MCF 10A (cell line): ENCODE measurements at regions not wholly inside any gene's neighbourhood (a gene's known extent, or its start where the extent isn't known, plus 50 kb on each side); places are given as distances from the start of the nearest gene placed in this dataset.

ENCODE experiments used
- BruUV-seq: library from RNA; stranded (reverse); fragments of 400-500 nt; replicated peaks from 2 replicates; lab custom pipeline; 2021; lab: Mats Ljungman, UMichigan
- CTCF ChIA-PET: fragments of 300-600 bp; sonication (Branson Sonifier 250); formaldehyde crosslinking; extraction: SDS; loops from one replicate; lab custom pipeline; 2021; ENCODE audit warnings: antibody characterized with exemption, inconsistent platforms; lab: Yijun Ruan, JAX
- POLR2A ChIA-PET: fragments of 300-600, 350-650 bp; sonication (Branson Sonifier 250); formaldehyde crosslinking; extraction: SDS; loops from one replicate; lab custom pipeline; 2020; ENCODE audit warnings: antibody characterized with exemption, inconsistent platforms; lab: Yijun Ruan, JAX
- DNase-seq: peaks from one replicate; pipeline ENCODE4 v3.0.0-alpha.2; 2018; ENCODE audit not compliant: unreplicated experiment
- H3K27ac Mint-ChIP-seq: one replicate; pipeline ENCODE4 v1.8.0; 2022; ENCODE audit warnings: mild to moderate bottlenecking, low read depth, mixed read lengths; ENCODE audit not compliant: unreplicated experiment
- H3K27me3 Mint-ChIP-seq: one replicate; pipeline ENCODE4 v1.8.0; 2022; ENCODE audit warnings: mixed read lengths; ENCODE audit not compliant: insufficient read depth, unreplicated experiment
- H3K36me3 Mint-ChIP-seq: one replicate; pipeline ENCODE4 v1.8.0; 2022; ENCODE audit warnings: mild to moderate bottlenecking, moderate library complexity, mixed read lengths; ENCODE audit not compliant: insufficient read depth, unreplicated experiment
- H3K4me1 Mint-ChIP-seq: one replicate; pipeline ENCODE4 v1.8.0; 2022; ENCODE audit warnings: mixed read lengths; ENCODE audit not compliant: insufficient read depth, unreplicated experiment
- H3K4me3 Mint-ChIP-seq: one replicate; pipeline ENCODE4 v1.8.0; 2022; ENCODE audit warnings: mild to moderate bottlenecking, moderate library complexity, mixed read lengths; ENCODE audit not compliant: unreplicated experiment
- H3K9me3 Mint-ChIP-seq: one replicate; pipeline ENCODE4 v1.8.0; 2022; ENCODE audit warnings: mixed read lengths; ENCODE audit not compliant: unreplicated experiment
- CTCF ChIP-seq: fragments of 200-600 bp; IDR thresholded peaks from one replicate; pipeline ENCODE4 v1.8.0; 2022; ENCODE audit warnings: antibody characterized with exemption, mild to moderate bottlenecking; ENCODE audit not compliant: unreplicated experiment
- intact Hi-C: fragments of 100-400 bp; cut with micrococcal nuclease; formaldehyde crosslinking; loops from 2 replicates; pipeline ENCODE4 v1.14.1; 2022

DNA sequence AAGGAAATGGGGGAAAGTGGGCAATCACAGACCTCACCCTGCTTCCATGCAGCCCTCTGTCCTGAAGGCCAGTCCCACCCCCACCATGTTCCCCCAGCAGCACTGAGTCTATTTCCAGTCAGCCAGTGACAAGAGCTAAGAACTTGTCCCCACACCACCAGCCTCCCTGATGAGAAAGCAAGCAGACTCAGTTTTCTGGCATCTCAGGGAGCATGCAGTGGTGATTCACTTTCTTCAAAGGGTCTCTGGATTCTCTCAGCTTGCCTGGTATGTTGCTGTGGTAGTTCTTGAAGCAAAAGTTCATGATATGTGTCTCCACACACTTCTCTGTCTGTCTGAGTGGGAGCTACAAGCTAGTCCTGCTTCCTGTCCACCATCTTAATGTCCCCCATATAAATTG, 799.9 kb upstream of the TYRP1 start:
- Mint-ChIP-seq H3K4me3 (no peak overlapping the region), H3K4me1 (no peaks in the 10 kb centered on the region), H3K27me3 (peaks cover 44% of the 10 kb centered on the region), H3K9me3 (peaks cover 7% of the 10 kb centered on the region), H3K27ac (no peak overlapping the region), H3K36me3 (no peaks in the 10 kb centered on the region)
- ChIA-PET POLR2A (interaction anchor here (0.6 kb wide), 2 partner anchors 50 to 161 kb away, joined by 3 to 4 read pairs; no protein-coding TSS in a partner anchor), CTCF (interaction anchor here (1.4 kb wide), 1 partner anchor 59 kb away, joined by 3 read pairs; no protein-coding TSS in a partner anchor)
- BruUV-seq = no TSS peak
- TF ChIP-seq CTCF = no peak
- DNase-seq = no peak
- intact Hi-C loops = no loop called here

DNA sequence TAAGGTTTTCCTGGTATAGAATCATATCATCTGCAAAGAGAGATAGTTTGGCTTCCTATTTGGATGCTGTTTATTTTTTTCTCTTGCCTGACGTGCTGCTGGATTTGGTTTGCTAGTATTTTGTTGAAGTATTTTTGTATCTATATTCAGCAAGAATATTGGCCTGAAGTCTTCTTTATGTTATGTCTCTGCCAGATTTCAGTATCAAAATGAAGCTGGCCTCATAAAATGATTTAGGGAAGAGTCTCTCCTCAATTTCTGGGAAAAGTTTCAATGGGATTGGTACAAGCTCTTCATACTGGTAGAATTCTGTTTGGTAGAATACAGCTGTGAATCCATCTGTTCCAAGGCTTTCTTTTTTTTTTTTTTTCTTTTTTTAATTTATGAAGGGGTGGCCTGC, 799.0 kb upstream of the TYRP1 start:
- Mint-ChIP-seq H3K4me3 (no peak overlapping the region), H3K27ac (no peak overlapping the region), H3K36me3 (no peaks in the 10 kb centered on the region), H3K27me3 (peaks cover 36% of the 10 kb centered on the region), H3K9me3 (peaks cover 7% of the 10 kb centered on the region), H3K4me1 (no peaks in the 10 kb centered on the region)
- no peak for TF ChIP-seq CTCF
- ChIA-PET POLR2A (interaction anchor here (0.6 kb wide), 1 partner anchor 50 kb away, joined by 3 read pairs; no protein-coding TSS in a partner anchor), CTCF (interaction anchor here (0.6 kb wide), 1 partner anchor 99 kb away, joined by 4 read pairs; no protein-coding TSS in a partner anchor)
- BruUV-seq = no TSS peak
- no peak for DNase-seq
- intact Hi-C loops = no loop called here

DNA sequence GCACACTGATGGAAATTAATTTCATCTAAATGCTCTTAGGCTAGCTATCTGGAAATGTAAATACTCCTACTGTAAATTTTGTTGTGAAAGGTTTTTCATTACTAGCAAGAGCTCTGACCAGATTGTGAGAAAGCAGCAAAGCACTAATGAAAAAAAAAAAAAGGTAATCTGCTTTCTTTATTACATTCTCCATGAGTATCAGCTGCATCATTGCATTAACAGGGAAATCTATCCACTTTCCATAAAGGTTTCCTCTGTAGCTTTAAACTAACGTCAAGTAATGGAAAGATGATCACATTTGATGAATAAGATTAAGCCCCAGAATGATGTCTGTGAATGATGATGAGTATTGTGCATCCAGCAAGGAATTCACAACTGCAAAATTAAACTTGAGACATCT, 790.6 kb upstream of the TYRP1 start:
- Mint-ChIP-seq H3K4me3 (no peak overlapping the region), H3K4me1 (no peaks in the 10 kb centered on the region), H3K27ac (no peak overlapping the region), H3K36me3 (no peaks in the 10 kb centered on the region), H3K27me3 (no peaks in the 10 kb centered on the region), H3K9me3 (no peaks in the 10 kb centered on the region)
- BruUV-seq = no TSS peak
- TF ChIP-seq CTCF = no peak
- ChIA-PET POLR2A (no interaction called here), CTCF (no interaction called here)
- DNase-seq = no peak
- intact Hi-C loops = no loop called here

GRCh38 chr9:11915699-11916098, 777.5 kb upstream of the TYRP1 start:
- Mint-ChIP-seq H3K27ac (no peak overlapping the region), H3K36me3 (no peaks in the 10 kb centered on the region), H3K4me3 (no peak overlapping the region), H3K4me1 (no peaks in the 10 kb centered on the region), H3K27me3 (no peaks in the 10 kb centered on the region), H3K9me3 (no peaks in the 10 kb centered on the region)
- no TSS peak for BruUV-seq
- no peak for DNase-seq
- POLR2A ChIA-PET = no interaction called here
- TF ChIP-seq CTCF = no peak
- intact Hi-C loops = no loop called here
- CTCF ChIA-PET = no interaction called here
